Nephron (organoid): ENCODE measurements at regions not wholly inside any gene's neighbourhood (a gene's known extent, or its start where the extent isn't known, plus 50 kb on each side); places are given as distances from the start of the nearest gene placed in this dataset.

Experiments
- H3K27ac Mint-ChIP-seq, 3 experiments: 2 replicates each; pipeline ENCODE4 v1.8.0; 2020; ENCODE audit warnings: mixed read lengths in 3 of 3, mild to moderate bottlenecking in 2 of 3, moderate library complexity in 1 of 3
- H3K27me3 Mint-ChIP-seq: 2 replicates; pipeline ENCODE4 v1.8.0; 2021; ENCODE audit warnings: low read depth, mild to moderate bottlenecking, moderate library complexity, mixed read lengths
- H3K36me3 Mint-ChIP-seq: 2 replicates; pipeline ENCODE4 v1.8.0; 2020; ENCODE audit warnings: low read depth, mixed read lengths
- H3K4me1 Mint-ChIP-seq: 2 replicates; pipeline ENCODE4 v1.8.0; 2020; ENCODE audit warnings: mixed read lengths
- H3K4me3 Mint-ChIP-seq, 3 experiments: 2 replicates each; pipeline ENCODE4 v1.8.0; 2020; ENCODE audit warnings: mild to moderate bottlenecking in 3 of 3, mixed read lengths in 3 of 3, moderate library complexity in 2 of 3
- H3K9me3 Mint-ChIP-seq: 2 replicates; pipeline ENCODE4 v1.8.0; 2020; ENCODE audit warnings: mixed read lengths
- TF ChIP-seq, protein P1 (sequence below), 3 experiments: fragments of 200-600 bp; sonication (generic); IDR thresholded peaks; one replicate each; pipeline ENCODE4 v1.5.0; 2021; ENCODE audit warnings: antibody characterized with exemption in 3 of 3; ENCODE audit not compliant: unreplicated experiment in 3 of 3

DNA sequence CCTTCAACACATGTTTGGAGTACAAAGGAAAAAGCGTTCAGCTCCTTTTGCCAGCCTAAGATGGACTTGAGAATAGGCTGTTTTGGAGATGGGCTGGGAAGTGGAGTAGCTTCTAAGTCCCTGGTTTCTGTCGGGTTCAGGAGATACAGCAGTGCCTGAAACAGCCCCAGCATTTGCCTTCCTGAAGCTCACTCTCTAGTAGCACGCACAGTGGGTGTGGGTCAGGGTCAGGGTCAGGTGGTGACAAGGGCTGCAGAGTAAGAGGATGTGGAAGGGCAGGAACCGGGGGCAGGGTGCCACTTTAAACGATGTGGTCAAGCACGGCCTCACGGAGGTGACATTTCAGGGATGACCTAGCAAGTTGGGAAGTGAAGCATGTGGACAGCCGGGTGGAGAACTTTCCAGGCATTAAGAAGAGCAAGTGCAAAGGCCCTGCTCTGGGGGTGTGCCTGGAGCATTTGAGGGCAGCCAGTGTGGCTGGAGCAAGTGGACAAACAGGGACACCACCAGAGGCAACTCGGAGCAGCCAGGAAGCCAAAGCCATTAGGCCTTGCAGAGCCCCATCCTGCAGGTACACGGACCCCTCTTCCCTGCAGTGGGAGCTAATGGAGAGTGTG, 382.2 kb upstream of the ZMIZ1 start:
- Mint-ChIP-seq H3K4me3 (no peak overlapping the region), H3K4me1 (peaks cover 43% of the 10 kb centered on the region), H3K36me3 (peaks cover 4% of the 10 kb centered on the region), H3K27me3 (peaks cover 19% of the 10 kb centered on the region), H3K9me3 (peaks cover 4% of the 10 kb centered on the region), H3K27ac (peak overlapping the region in 2 of 3 experiments; percentile 73)
- TF ChIP-seq, protein P1, sequence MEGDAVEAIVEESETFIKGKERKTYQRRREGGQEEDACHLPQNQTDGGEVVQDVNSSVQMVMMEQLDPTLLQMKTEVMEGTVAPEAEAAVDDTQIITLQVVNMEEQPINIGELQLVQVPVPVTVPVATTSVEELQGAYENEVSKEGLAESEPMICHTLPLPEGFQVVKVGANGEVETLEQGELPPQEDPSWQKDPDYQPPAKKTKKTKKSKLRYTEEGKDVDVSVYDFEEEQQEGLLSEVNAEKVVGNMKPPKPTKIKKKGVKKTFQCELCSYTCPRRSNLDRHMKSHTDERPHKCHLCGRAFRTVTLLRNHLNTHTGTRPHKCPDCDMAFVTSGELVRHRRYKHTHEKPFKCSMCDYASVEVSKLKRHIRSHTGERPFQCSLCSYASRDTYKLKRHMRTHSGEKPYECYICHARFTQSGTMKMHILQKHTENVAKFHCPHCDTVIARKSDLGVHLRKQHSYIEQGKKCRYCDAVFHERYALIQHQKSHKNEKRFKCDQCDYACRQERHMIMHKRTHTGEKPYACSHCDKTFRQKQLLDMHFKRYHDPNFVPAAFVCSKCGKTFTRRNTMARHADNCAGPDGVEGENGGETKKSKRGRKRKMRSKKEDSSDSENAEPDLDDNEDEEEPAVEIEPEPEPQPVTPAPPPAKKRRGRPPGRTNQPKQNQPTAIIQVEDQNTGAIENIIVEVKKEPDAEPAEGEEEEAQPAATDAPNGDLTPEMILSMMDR (IDR thresholded peaks at IDR 0.05; ENCODE audit: unreplicated experiment in 3 of 3): no peak

DNA sequence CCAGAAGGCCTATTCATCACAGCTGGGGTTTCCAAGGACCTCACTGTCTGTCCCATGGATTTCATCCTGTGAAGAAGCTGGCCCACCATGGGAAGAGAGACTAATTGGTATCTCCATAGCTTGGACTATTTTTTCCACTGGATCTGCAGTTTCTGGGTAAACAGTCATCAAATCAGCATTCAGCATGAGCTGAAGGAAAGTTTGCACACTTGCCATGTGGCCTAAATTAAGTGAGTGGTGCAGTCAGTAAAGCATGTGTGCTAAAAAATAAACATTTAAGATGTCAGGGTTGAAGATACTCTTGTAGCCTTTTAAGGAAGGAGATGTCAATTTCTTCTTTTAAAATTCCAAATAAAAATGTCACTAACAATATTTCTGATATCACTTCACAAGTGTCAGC, 381.1 kb upstream of the ZMIZ1 start:
- TF ChIP-seq, protein P1 (IDR thresholded peaks at IDR 0.05; ENCODE audit: unreplicated experiment in 3 of 3): no peak

DNA sequence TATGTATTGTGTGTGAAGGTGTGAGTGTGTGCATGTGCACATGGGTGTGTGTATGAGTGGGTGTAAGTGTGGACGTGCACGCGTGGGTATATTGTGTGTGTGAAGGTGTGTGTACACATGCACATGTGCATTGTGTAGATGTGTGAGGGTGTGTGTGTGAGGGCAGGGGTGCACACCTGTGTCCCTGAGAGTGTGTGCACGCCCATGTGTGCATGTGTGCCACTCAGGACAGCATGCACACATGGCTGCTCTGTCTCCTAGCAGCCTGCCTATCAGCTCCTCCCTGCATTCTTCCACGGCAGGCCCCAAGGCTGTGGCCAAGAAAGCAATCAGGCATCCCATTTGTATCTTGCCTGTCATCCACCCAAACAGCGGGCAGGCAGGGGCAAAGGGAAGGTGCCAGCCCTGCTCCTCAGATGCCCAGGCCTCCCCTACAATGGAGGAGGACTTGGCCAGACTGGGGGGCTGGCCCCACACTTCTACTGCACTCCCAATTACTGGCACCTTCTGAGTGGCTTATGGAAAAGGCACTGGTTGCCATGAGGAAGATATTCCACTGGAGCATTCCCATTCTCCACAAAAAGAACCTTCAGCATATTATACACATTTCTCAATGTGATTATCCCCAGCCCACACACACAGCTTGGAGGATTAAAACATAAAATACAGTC, 380.4 kb upstream of the ZMIZ1 start:
- Mint-ChIP-seq H3K4me3 (no peak overlapping the region), H3K27ac (peak overlapping the region; percentile 47 to 86 (median 49)), H3K4me1 (peaks cover 43% of the 10 kb centered on the region), H3K9me3 (peaks cover 4% of the 10 kb centered on the region), H3K36me3 (no peaks in the 10 kb centered on the region), H3K27me3 (peaks cover 18% of the 10 kb centered on the region)
- TF ChIP-seq, protein P1 (IDR thresholded peaks at IDR 0.05; ENCODE audit: unreplicated experiment in 3 of 3): no peak

More for the DNA sequence above, 381.1 kb upstream of the ZMIZ1 start:
- H3K36me3 Mint-ChIP-seq: peaks cover 3% of the 10 kb centered on the region
- H3K27me3 Mint-ChIP-seq: peaks cover 18% of the 10 kb centered on the region
- peaks cover 6% of the 10 kb centered on the region for H3K9me3 Mint-ChIP-seq
- no peak overlapping the region for H3K4me3 Mint-ChIP-seq
- H3K27ac Mint-ChIP-seq: peak overlapping the region; percentile 24 to 49 (median 47)
- peaks cover 43% of the 10 kb centered on the region for H3K4me1 Mint-ChIP-seq

DNA sequence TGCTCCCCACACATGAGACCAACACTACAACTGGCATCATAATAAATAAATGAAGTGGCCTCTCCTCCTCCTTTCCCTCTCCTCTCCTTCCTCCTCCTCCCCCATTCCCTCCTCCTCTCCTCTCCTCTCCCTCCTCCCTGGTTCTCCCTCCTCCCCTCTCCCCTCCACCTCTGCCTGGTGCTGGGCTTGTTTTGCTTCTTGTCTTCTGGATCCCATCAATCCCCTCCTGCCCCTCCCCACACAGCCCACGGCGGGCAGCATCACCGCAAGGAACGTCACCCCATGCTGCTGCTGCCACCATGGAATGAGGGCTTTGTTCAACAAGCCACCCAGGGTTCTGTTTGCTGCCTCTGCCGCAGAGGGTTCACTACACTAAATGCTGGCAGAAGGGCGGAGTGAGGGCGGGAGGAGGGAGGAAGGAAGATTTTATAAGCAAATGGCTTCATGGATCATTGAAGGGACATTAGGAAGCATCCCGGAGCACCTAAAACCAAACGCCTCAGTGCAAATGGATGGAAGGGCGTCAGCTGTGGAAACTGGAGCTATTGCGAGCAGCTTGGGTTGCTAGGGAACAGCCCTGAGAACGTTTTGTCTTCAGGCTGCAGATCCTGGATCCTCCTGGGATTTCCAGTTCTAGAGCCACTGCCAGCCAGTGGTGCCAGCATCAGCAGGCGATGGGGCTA, 379.7 kb upstream of the ZMIZ1 start:
- Mint-ChIP-seq H3K4me3 (peak overlapping the region in 1 of 3 experiments; percentile 16), H3K9me3 (peaks cover 8% of the 10 kb centered on the region), H3K4me1 (peaks cover 41% of the 10 kb centered on the region), H3K36me3 (no peaks in the 10 kb centered on the region), H3K27ac (peak overlapping the region; percentile 47 to 86 (median 49)), H3K27me3 (peaks cover 22% of the 10 kb centered on the region)
- TF ChIP-seq, protein P1 (IDR thresholded peaks at IDR 0.05; ENCODE audit: unreplicated experiment in 3 of 3): no peak

DNA sequence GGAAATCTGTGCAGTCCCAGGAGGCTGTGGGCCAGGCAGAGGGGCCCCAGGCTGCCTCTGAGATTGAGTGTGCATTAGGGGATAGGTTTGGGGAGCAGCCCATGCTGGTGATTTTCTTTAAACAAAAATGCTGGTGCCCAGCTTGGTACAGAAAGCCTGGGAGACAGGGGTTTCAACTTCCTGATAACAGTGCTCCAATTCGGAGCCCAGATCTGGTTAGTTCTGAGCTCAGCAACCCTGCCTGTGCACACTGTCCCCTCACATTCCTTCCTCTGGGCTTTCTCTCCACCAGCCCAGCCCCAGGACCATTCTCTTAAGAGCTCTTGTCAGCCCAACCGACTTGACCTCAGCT, 379.2 kb upstream of the ZMIZ1 start:
- H3K36me3 Mint-ChIP-seq: no peaks in the 10 kb centered on the region
- H3K4me3 Mint-ChIP-seq: no peak overlapping the region
- peaks cover 36% of the 10 kb centered on the region for H3K4me1 Mint-ChIP-seq
- TF ChIP-seq, protein P1 (IDR thresholded peaks at IDR 0.05; ENCODE audit: unreplicated experiment in 3 of 3): no peak
- H3K9me3 Mint-ChIP-seq: peaks cover 8% of the 10 kb centered on the region
- peaks cover 19% of the 10 kb centered on the region for H3K27me3 Mint-ChIP-seq
- H3K27ac Mint-ChIP-seq: peak overlapping the region; percentile 47 to 86 (median 49)
